ENCODE measurements at regions not wholly inside any gene's neighbourhood (a gene's known extent, or its start where the extent isn't known, plus 50 kb on each side); places are given as distances from the start of the nearest gene placed in this dataset.
"Not testable (repeated sequence)": the region's sequence is repeated elsewhere in the genome, so short reads cannot be mapped to it uniquely, and the experiment has no call there.

DNA sequence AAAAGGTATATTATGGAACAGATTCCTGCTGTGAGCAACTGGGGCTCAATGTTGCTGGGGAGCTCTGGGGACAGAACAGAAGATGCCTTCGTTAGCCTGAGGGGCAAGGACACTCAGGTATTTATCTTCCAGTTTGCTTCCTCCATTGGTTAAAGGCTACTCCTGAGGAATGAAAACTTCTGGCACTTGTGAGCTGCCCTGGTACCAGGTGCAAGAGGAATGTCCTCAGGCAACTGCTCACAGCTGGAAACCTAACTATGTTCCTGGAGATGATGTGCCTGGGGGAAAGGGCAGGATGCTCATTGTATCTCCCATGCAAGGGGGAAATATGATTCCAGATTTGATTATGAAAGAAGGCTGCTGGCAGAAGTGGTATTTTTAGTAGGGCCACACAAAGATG lies 54.0 kb upstream of the BBX start:
- DNase-seq (ENCODE audit: low read depth in 2 of 2) = no peak

- DNase-seq (ENCODE audit: low read depth in 2 of 2) = not testable (repeated sequence)
These were observed 52.3 kb upstream of the BBX start for GRCh38 chr3:107470496-107470895.

All from stimulated activated CD4-positive, alpha-beta T cell treated with anti-CD3 and anti-CD28 coated beads, Interleukin-1b, Interleukin-23, amount 100 ng/mL, for 1 hour (primary cell).